ENCODE measurements at regions not wholly inside any gene's neighbourhood (a gene's known extent, or its start where the extent isn't known, plus 50 kb on each side); places are given as distances from the start of the nearest gene placed in this dataset.

GRCh38 chr1:172748201-172748600 is 89.3 kb downstream of the FASLG start:
- Mint-ChIP-seq H3K4me3 (no peak overlapping the region), H3K27ac (no peak overlapping the region), H3K27me3 (ENCODE audit: low read depth, poor library complexity) (peaks cover 4% of the 10 kb centered on the region), H3K4me1 (no peaks in the 10 kb centered on the region), H3K36me3 (ENCODE audit: low read depth) (no peaks in the 10 kb centered on the region), H3K9me3 (no peaks in the 10 kb centered on the region)
- DNase-seq, result no peak
- TF ChIP-seq CTCF (IDR thresholded peaks at IDR 0.05), result no peak

DNA sequence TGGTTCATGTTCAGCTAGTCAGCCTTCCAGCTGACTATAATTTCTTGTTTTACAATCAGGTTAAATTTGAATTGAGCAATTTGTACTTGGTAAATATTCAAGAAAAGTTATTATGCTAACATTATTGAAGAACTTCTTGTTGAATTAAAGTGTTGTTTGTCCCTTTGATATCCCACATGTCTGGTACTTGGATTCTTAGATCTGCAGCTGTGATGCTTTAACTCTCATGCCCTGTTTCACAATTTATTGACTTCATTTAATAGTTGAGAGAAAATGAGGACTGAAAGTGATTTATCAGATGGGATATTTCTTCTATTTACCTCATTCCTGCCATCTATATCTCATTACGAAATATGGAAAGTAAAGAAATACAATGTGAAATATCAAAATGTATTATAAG is 92.8 kb downstream of the FASLG start:
- no peak for TF ChIP-seq CTCF (IDR thresholded peaks at IDR 0.05)
- Mint-ChIP-seq H3K4me3 (no peak overlapping the region), H3K27ac (no peak overlapping the region), H3K36me3 (ENCODE audit: low read depth) (no peaks in the 10 kb centered on the region), H3K4me1 (no peaks in the 10 kb centered on the region), H3K9me3 (no peaks in the 10 kb centered on the region), H3K27me3 (ENCODE audit: low read depth, poor library complexity) (peaks cover 4% of the 10 kb centered on the region)
- DNase-seq, result no peak

DNA sequence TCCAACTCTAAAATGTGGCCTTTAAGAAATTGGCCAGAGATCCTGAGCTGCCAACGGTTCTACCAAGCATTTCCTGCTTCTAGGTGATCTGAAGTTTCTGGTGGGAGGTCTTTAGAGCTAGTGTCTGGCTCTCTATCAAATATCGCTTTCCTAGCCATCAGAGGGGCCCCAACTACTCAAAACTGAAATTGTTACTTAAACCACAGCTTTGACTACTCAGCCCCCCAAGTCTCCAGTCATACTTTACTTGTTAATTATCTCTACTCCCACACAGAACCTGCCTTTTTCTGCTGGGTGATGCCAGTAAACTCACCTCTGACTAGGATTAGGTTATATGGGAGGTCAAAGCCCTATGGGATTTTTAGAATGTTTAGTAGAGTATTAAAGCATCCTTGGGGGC is 95.1 kb downstream of the FASLG start:
- TF ChIP-seq CTCF (IDR thresholded peaks at IDR 0.05), result no peak
- H3K9me3 Mint-ChIP-seq, result no peaks in the 10 kb centered on the region
- H3K36me3 Mint-ChIP-seq (ENCODE audit: low read depth), result no peaks in the 10 kb centered on the region
- no peak for DNase-seq
- H3K4me1 Mint-ChIP-seq, result no peaks in the 10 kb centered on the region
- H3K4me3 Mint-ChIP-seq, result no peak overlapping the region
- H3K27ac Mint-ChIP-seq, result no peak overlapping the region
- peaks cover 7% of the 10 kb centered on the region for H3K27me3 Mint-ChIP-seq (ENCODE audit: low read depth, poor library complexity)

DNA sequence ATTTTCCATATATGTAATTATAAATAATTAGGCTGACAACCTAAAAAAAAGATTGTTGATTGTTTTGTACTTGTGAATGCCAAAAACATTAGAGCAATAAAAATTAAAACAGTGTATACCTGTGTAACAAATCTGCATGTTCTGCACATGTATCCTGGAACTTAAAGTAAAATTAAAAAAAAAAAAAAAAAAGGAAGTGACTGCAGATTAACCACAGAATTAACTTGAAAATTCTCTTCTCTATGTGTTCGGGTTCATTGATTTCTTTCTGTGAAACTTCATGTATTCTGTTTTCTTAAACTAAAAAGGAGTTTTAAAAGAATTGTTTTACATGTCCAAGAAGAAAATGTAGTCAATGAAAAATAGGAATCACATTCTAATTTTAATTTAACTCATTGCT is 95.7 kb downstream of the FASLG start:
- TF ChIP-seq CTCF (IDR thresholded peaks at IDR 0.05), result no peak
- Mint-ChIP-seq H3K27me3 (ENCODE audit: low read depth, poor library complexity) (peaks cover 9% of the 10 kb centered on the region), H3K9me3 (no peaks in the 10 kb centered on the region), H3K4me1 (no peaks in the 10 kb centered on the region), H3K36me3 (ENCODE audit: low read depth) (no peaks in the 10 kb centered on the region), H3K27ac (no peak overlapping the region), H3K4me3 (no peak overlapping the region)
- no peak for DNase-seq

DNA sequence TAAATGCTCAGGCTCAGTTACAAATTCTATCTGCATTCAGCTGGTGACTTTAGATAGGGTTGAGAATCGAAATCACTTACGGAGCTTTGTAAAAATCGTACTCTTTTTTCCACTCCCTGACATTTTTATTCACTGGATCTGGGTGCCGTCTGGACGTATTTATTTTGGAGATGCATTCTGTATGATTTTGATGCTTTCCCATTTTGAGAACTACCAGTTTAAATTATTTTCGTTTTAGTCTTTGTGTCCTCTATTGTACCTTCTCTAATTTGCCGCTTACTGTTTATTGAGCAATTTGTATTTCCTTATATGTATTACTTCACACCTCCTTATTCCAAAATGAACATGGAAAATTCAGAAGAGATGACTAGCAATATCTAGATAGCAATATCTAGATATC is 96.2 kb downstream of the FASLG start:
- no peak for DNase-seq
- no peaks in the 10 kb centered on the region for H3K36me3 Mint-ChIP-seq (ENCODE audit: low read depth)
- TF ChIP-seq CTCF (IDR thresholded peaks at IDR 0.05), result no peak
- H3K4me1 Mint-ChIP-seq, result no peaks in the 10 kb centered on the region
- peaks cover 12% of the 10 kb centered on the region for H3K27me3 Mint-ChIP-seq (ENCODE audit: low read depth, poor library complexity)
- no peak overlapping the region for H3K27ac Mint-ChIP-seq
- no peaks in the 10 kb centered on the region for H3K9me3 Mint-ChIP-seq
- no peak overlapping the region for H3K4me3 Mint-ChIP-seq

DNA sequence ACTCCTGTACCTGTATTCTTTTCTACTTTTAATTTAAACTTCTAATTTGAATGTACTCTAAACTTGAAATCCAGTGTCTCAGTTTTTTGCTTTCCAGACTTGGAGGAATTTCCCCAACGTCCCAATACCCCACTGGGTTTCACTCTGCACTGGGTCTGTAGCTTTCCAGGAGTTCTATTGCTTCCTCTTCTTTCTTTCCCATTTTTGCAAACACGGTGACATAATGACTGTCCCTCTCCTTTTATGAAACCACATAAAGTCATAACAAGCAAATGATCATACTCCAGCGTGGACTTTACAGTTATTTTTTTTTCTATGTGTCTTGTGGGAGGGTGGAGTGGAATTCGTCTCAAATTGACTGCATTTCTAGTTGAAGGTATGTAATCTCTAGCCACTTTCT is 97.1 kb downstream of the FASLG start:
- no peaks in the 10 kb centered on the region for H3K4me1 Mint-ChIP-seq
- no peak for TF ChIP-seq CTCF (IDR thresholded peaks at IDR 0.05)
- no peaks in the 10 kb centered on the region for H3K9me3 Mint-ChIP-seq

More for the DNA sequence above, 97.1 kb downstream of the FASLG start:
- no peaks in the 10 kb centered on the region for H3K36me3 Mint-ChIP-seq (ENCODE audit: low read depth)
- H3K4me3 Mint-ChIP-seq, result no peak overlapping the region
- H3K27me3 Mint-ChIP-seq (ENCODE audit: low read depth, poor library complexity), result peaks cover 12% of the 10 kb centered on the region
- H3K27ac Mint-ChIP-seq, result no peak overlapping the region
- no peak for DNase-seq

Data from nephron progenitor cell (in vitro differentiated cells).